ENCODE measurements at regions not wholly inside any gene's neighbourhood (a gene's known extent, or its start where the extent isn't known, plus 50 kb on each side); places are given as distances from the start of the nearest gene placed in this dataset.
"Not testable (repeated sequence)": the region's sequence is repeated elsewhere in the genome, so short reads cannot be mapped to it uniquely, and the experiment has no call there.

DNA sequence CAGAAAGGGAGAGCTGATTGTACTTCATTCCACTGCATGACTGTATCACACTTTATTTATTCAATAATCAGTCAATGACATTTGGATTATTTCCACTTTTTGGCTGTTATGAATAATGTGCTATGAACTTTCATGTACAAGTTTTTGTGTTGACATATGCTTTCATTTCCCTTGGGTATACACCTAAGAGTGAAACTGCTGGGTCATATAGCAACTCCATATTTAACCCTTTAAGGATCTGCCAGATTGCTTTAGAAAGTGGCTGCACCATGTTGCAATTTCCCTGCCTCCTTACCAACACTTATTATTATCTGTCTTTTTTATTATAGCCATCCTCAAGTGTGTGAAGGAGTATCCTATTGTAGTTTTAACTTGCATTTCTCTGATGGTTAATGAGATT, 108.8 kb upstream of the KCNK1 start:
- H3K4me2 ChIP-seq (replicated peaks; ENCODE audit: low read depth, low read length, poor library complexity, severe bottlenecking) = no peak overlapping the region
- no peaks in the 10 kb centered on the region for H3K36me3 ChIP-seq (replicated peaks in 1 of 2; ENCODE audit: control extremely low read depth in 1 of 2, control insufficient read depth in 1 of 2, extremely low read depth in 1 of 2, insufficient read depth in 2 of 2, low read length in 1 of 2)
- intact Hi-C loops (cut with micrococcal nuclease) = no loop called here
- no peak for DNase-seq
- no peaks in the 10 kb centered on the region for H3K27me3 ChIP-seq (replicated peaks in 1 of 4; ENCODE audit: control extremely low read depth in 1 of 4, control insufficient read depth in 3 of 4, insufficient read depth in 4 of 4, low read length in 3 of 4)
- no peak overlapping the region for H3K4me3 ChIP-seq (ENCODE audit: control extremely low read depth in 1 of 5, extremely low read depth in 1 of 5, insufficient read depth in 1 of 5, low read depth in 2 of 5, low read length in 4 of 5)
- no peaks in the 10 kb centered on the region for H3K79me2 ChIP-seq (ENCODE audit: control insufficient read depth, insufficient read depth, low read length)
- ChIA-PET POLR2A (no interaction called here), CTCF (no interaction called here)
- H3K4me1 ChIP-seq (ENCODE audit: control insufficient read depth in 2 of 2, insufficient read depth in 2 of 2, low read length in 2 of 2) = no peaks in the 10 kb centered on the region
- no peak overlapping the region for H3K9ac ChIP-seq (ENCODE audit: low read length)
- TF ChIP-seq EZH2 (IDR thresholded peaks at IDR 0.05; ENCODE audit: borderline replicate concordance, insufficient read depth, low read depth, low read length, poor library complexity, severe bottlenecking) = no peak
- TF ChIP-seq, protein P1, sequence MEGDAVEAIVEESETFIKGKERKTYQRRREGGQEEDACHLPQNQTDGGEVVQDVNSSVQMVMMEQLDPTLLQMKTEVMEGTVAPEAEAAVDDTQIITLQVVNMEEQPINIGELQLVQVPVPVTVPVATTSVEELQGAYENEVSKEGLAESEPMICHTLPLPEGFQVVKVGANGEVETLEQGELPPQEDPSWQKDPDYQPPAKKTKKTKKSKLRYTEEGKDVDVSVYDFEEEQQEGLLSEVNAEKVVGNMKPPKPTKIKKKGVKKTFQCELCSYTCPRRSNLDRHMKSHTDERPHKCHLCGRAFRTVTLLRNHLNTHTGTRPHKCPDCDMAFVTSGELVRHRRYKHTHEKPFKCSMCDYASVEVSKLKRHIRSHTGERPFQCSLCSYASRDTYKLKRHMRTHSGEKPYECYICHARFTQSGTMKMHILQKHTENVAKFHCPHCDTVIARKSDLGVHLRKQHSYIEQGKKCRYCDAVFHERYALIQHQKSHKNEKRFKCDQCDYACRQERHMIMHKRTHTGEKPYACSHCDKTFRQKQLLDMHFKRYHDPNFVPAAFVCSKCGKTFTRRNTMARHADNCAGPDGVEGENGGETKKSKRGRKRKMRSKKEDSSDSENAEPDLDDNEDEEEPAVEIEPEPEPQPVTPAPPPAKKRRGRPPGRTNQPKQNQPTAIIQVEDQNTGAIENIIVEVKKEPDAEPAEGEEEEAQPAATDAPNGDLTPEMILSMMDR (IDR thresholded peaks at IDR 0.05) = no peak
- no peaks in the 10 kb centered on the region for H3K27me3 Mint-ChIP-seq
- no peak overlapping the region for H3K27ac ChIP-seq (ENCODE audit: low read length in 2 of 2)
- no peak for ATAC-seq (ENCODE audit: low read depth)
- no peaks in the 10 kb centered on the region for H3K4me1 Mint-ChIP-seq
- H3K9me3 Mint-ChIP-seq (ENCODE audit: insufficient read depth) = no peaks in the 10 kb centered on the region
- H3K9me3 ChIP-seq (ENCODE audit: control extremely low read depth in 1 of 3, control insufficient read depth in 2 of 3, insufficient read depth in 1 of 3, low read length in 2 of 3) = peaks cover 0 to 5% (median 0%) of the 10 kb centered on the region in 3 donors
- H4K20me1 ChIP-seq (ENCODE audit: control insufficient read depth, insufficient read depth, low read length, poor library complexity, severe bottlenecking) = no peaks in the 10 kb centered on the region
- no peak overlapping the region for H3K4me3 Mint-ChIP-seq
- H3K27ac Mint-ChIP-seq = no peak overlapping the region
- no peak overlapping the region for H2AFZ ChIP-seq (ENCODE audit: insufficient read depth, low read depth, low read length, poor library complexity, severe bottlenecking)

DNA sequence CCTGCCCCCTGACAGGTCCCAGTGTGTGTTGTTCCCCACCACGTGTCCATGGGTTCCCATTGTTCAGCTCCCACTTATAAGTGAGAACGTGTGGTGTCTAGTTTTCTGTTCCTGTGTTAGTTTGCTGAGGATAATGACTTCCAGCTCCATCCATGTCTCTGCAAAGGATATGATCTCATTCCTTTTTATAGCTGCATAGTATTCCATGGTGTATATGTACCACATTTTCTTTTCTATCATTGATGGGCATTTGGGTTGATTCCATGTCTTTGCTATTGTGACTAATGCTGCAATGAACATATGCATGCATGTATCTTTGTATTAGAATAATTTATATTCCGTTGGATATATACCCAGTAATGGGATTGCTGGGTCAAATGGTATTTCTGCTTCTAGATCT, 108.0 kb upstream of the KCNK1 start:
- intact Hi-C loops (cut with micrococcal nuclease); H3K27ac Mint-ChIP-seq; CTCF ChIA-PET; H3K27me3 Mint-ChIP-seq; DNase-seq; H3K4me1 ChIP-seq (ENCODE audit: control insufficient read depth in 2 of 2, insufficient read depth in 2 of 2, low read length in 2 of 2); H3K4me1 Mint-ChIP-seq; H4K20me1 ChIP-seq (ENCODE audit: control insufficient read depth, insufficient read depth, low read length, poor library complexity, severe bottlenecking); H3K79me2 ChIP-seq (ENCODE audit: control insufficient read depth, insufficient read depth, low read length); H3K9me3 ChIP-seq (ENCODE audit: control extremely low read depth in 1 of 3, control insufficient read depth in 2 of 3, insufficient read depth in 1 of 3, low read length in 2 of 3); H3K4me3 Mint-ChIP-seq; ATAC-seq (ENCODE audit: low read depth); H3K9me3 Mint-ChIP-seq (ENCODE audit: insufficient read depth); POLR2A ChIA-PET; H3K4me2 ChIP-seq (replicated peaks; ENCODE audit: low read depth, low read length, poor library complexity, severe bottlenecking); H3K9ac ChIP-seq (ENCODE audit: low read length); H3K4me3 ChIP-seq (ENCODE audit: control extremely low read depth in 1 of 5, extremely low read depth in 1 of 5, insufficient read depth in 1 of 5, low read depth in 2 of 5, low read length in 4 of 5); H3K27me3 ChIP-seq (replicated peaks in 1 of 4; ENCODE audit: control extremely low read depth in 1 of 4, control insufficient read depth in 3 of 4, insufficient read depth in 4 of 4, low read length in 3 of 4); H3K36me3 ChIP-seq (replicated peaks in 1 of 2; ENCODE audit: control extremely low read depth in 1 of 2, control insufficient read depth in 1 of 2, extremely low read depth in 1 of 2, insufficient read depth in 2 of 2, low read length in 1 of 2); H3K27ac ChIP-seq (ENCODE audit: low read length in 2 of 2); H2AFZ ChIP-seq (ENCODE audit: insufficient read depth, low read depth, low read length, poor library complexity, severe bottlenecking): not testable (repeated sequence)
- no CpG with 5 or more reads among the region's 3 CpGs for WGBS (ENCODE audit: insufficient coverage)
